MM.1S (cell line): ENCODE measurements at regions not wholly inside any gene's neighbourhood (a gene's known extent, or its start where the extent isn't known, plus 50 kb on each side); places are given as distances from the start of the nearest gene placed in this dataset.

Experiments
- DNase-seq: peaks from one replicate; pipeline ENCODE4 v3.0.0-alpha.2; 2015
- H2AFZ ChIP-seq: fragments of 300-600 bp; sonication (generic); 2 replicates; pipeline ENCODE4 v1.6.0; 2016; ENCODE audit warnings: antibody characterized with exemption, low read length
- H3F3A ChIP-seq: fragments of 300-600 bp; sonication (generic); 2 replicates; pipeline ENCODE4 v1.6.1; 2016; ENCODE audit warnings: mild to moderate bottlenecking, antibody characterized with exemption, low read length, moderate library complexity, mixed read lengths; ENCODE audit not compliant: insufficient read depth
- H3K27ac ChIP-seq: fragments of 300-600 bp; sonication (generic); 2 replicates; pipeline ENCODE4 v1.5.1; 2016; ENCODE audit warnings: mild to moderate bottlenecking, low read length
- H3K27me3 ChIP-seq: fragments of 300-600 bp; sonication (generic); replicated peaks from 2 replicates; pipeline ENCODE4 v1.6.0; 2016; ENCODE audit warnings: low read length; ENCODE audit not compliant: insufficient read depth
- H3K36me3 ChIP-seq: fragments of 300-600 bp; sonication (generic); replicated peaks from 2 replicates; pipeline ENCODE4 v1.6.1; 2016; ENCODE audit warnings: mild to moderate bottlenecking, low read length, mixed read lengths; ENCODE audit not compliant: insufficient read depth
- H3K4me1 ChIP-seq: fragments of 300-600 bp; sonication (generic); 2 replicates; pipeline ENCODE4 v1.6.1; 2016; ENCODE audit warnings: low read length, mixed read lengths
- H3K4me2 ChIP-seq: fragments of 300-600 bp; sonication (generic); 2 replicates; pipeline ENCODE4 v1.6.0; 2016; ENCODE audit warnings: low read depth, low read length
- H3K4me3 ChIP-seq: fragments of 300-600 bp; sonication (generic); 2 replicates; pipeline ENCODE4 v1.5.1; 2016; ENCODE audit warnings: low read length, mixed read lengths
- H3K79me2 ChIP-seq: fragments of 300-600 bp; sonication (generic); 2 replicates; pipeline ENCODE4 v1.6.1; 2016; ENCODE audit warnings: mixed run types, low read length, mixed read lengths
- H3K9ac ChIP-seq: fragments of 300-600 bp; sonication (generic); 2 replicates; pipeline ENCODE4 v1.6.1; 2016; ENCODE audit warnings: low read length, mixed read lengths
- H3K9me2 ChIP-seq: fragments of 300-600 bp; sonication (generic); replicated peaks from 2 replicates; pipeline ENCODE4 v1.6.1; 2016; ENCODE audit warnings: mild to moderate bottlenecking, low read length, mixed read lengths; ENCODE audit not compliant: insufficient read depth
- H3K9me3 ChIP-seq: fragments of 300-600 bp; sonication (generic); replicated peaks from 2 replicates; pipeline ENCODE4 v1.6.1; 2016; ENCODE audit warnings: mild to moderate bottlenecking, low read length, mixed read lengths; ENCODE audit not compliant: insufficient read depth
- H4K20me1 ChIP-seq: fragments of 300-600 bp; sonication (generic); 2 replicates; pipeline ENCODE4 v1.6.1; 2016; ENCODE audit warnings: mild to moderate bottlenecking, low read length, moderate library complexity, mixed read lengths; ENCODE audit not compliant: insufficient read depth
- CTCF ChIP-seq: fragments of 300-600 bp; sonication (generic); IDR thresholded peaks from 2 replicates; pipeline ENCODE4 v1.5.1; 2016; ENCODE audit warnings: antibody characterized with exemption, low read length, mixed read lengths
- EZH2 ChIP-seq: fragments of 300-600 bp; sonication (generic); optimal IDR thresholded peaks from 2 replicates; pipeline ENCODE3; 2017; ENCODE audit warnings: low read depth, mild to moderate bottlenecking, antibody characterized with exemption, low read length, mixed read lengths
- EZH2phosphoT487 ChIP-seq: fragments of 300-600 bp; sonication (generic); IDR thresholded peaks from 2 replicates; pipeline ENCODE4 v1.6.1; 2018; ENCODE audit warnings: antibody characterized with exemption, low read length

GRCh38 chr11:33492596-33492995, 208.0 kb downstream of the C11orf91 start:
- H3K4me2 ChIP-seq: no peak overlapping the region
- no peak overlapping the region for H2AFZ ChIP-seq
- H3K4me1 ChIP-seq: no peaks in the 10 kb centered on the region
- DNase-seq: no peak
- H3F3A ChIP-seq: no peaks in the 10 kb centered on the region
- no peaks in the 10 kb centered on the region for H3K9me2 ChIP-seq
- TF ChIP-seq EZH2 (no peak), CTCF (no peak), EZH2phosphoT487 (no peak)
- no peaks in the 10 kb centered on the region for H3K79me2 ChIP-seq
- H4K20me1 ChIP-seq: no peaks in the 10 kb centered on the region
- no peak overlapping the region for H3K4me3 ChIP-seq
- H3K9ac ChIP-seq: no peak overlapping the region
- no peaks in the 10 kb centered on the region for H3K9me3 ChIP-seq
- no peaks in the 10 kb centered on the region for H3K36me3 ChIP-seq
- H3K27ac ChIP-seq: no peak overlapping the region
- no peaks in the 10 kb centered on the region for H3K27me3 ChIP-seq

GRCh38 chr11:33490842-33491370, 209.7 kb downstream of the C11orf91 start:
- Histone ChIP-seq H2AFZ (no peak overlapping the region), H3K9ac (no peak overlapping the region), H3K9me3 (no peaks in the 10 kb centered on the region), H3K4me3 (no peak overlapping the region), H3K4me1 (no peaks in the 10 kb centered on the region), H3F3A (no peaks in the 10 kb centered on the region), H3K27me3 (no peaks in the 10 kb centered on the region), H3K27ac (no peak overlapping the region), H3K79me2 (no peaks in the 10 kb centered on the region), H4K20me1 (no peaks in the 10 kb centered on the region), H3K36me3 (no peaks in the 10 kb centered on the region), H3K9me2 (no peaks in the 10 kb centered on the region), H3K4me2 (no peak overlapping the region)
- DNase-seq: no peak
- TF ChIP-seq EZH2phosphoT487: no peak
- TF ChIP-seq CTCF: no peak
- no peak for TF ChIP-seq EZH2

DNA sequence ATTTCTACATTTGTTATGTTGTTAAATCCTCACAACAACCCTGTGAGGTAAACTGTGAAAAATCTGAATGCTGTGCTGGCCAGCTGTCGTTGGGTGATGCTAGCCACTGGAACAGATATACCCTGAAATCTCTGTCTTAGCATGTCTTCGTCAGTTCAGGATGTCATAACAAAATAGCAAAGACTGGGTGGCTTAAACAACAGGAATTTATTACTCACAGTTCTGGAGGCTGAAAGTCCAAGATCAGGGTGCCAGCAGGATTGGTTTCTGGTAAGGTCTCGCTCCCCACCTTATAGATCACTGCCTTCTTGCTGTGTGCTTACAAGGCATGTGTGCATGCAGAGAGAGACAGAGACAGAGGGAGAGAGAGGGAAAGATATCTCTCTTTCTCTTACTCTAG, 211.7 kb downstream of the C11orf91 start:
- no peaks in the 10 kb centered on the region for H3K9me3 ChIP-seq
- no peak overlapping the region for H3K4me3 ChIP-seq
- no peaks in the 10 kb centered on the region for H3K27me3 ChIP-seq
- H3F3A ChIP-seq: no peaks in the 10 kb centered on the region
- DNase-seq: no peak
- no peaks in the 10 kb centered on the region for H4K20me1 ChIP-seq
- H3K9ac ChIP-seq: no peak overlapping the region
- H3K4me1 ChIP-seq: no peaks in the 10 kb centered on the region
- no peak for TF ChIP-seq EZH2phosphoT487
- no peak for TF ChIP-seq EZH2
- TF ChIP-seq CTCF: no peak
- no peaks in the 10 kb centered on the region for H3K79me2 ChIP-seq
- H2AFZ ChIP-seq: no peak overlapping the region
- H3K9me2 ChIP-seq: no peaks in the 10 kb centered on the region
- no peaks in the 10 kb centered on the region for H3K36me3 ChIP-seq
- H3K4me2 ChIP-seq: no peak overlapping the region
- no peak overlapping the region for H3K27ac ChIP-seq
